Sigmoid colon (tissue), 3 donors: ENCODE measurements at regions not wholly inside any gene's neighbourhood (a gene's known extent, or its start where the extent isn't known, plus 50 kb on each side); places are given as distances from the start of the nearest gene placed in this dataset.

ENCODE experiments used
- CTCF ChIP-seq, 4 experiments: fragments of 450-650 bp in 3 of 4; fragments of 200-600 bp in 1 of 4; IDR thresholded peaks; one replicate each; pipeline ENCODE4 v1.5.1; 2016 to 2019; ENCODE audit warnings: antibody characterized with exemption in 4 of 4, mild to moderate bottlenecking in 3 of 4, moderate library complexity in 2 of 4
- POLR2A ChIP-seq, 2 donors: fragments of 450-650 bp; IDR thresholded peaks; one replicate each; pipeline ENCODE4 v1.6.1; 2016; ENCODE audit warnings: antibody characterized with exemption in 2 of 2, mild to moderate bottlenecking in 2 of 2, moderate library complexity in 2 of 2

- TF ChIP-seq CTCF (IDR thresholded peaks at IDR 0.05) (peak in 1 of 4 experiments; percentile 8), POLR2A (IDR thresholded peaks at IDR 0.05) (no peak)
These were observed 510.5 kb downstream of the IRS2 start for GRCh38 chr13:109275852-109276251.
